GM12874 (cell line): ENCODE measurements at regions not wholly inside any gene's neighbourhood (a gene's known extent, or its start where the extent isn't known, plus 50 kb on each side); places are given as distances from the start of the nearest gene placed in this dataset.

Experiments
- TF ChIP-seq, protein P1 (sequence below): IDR thresholded peaks from 2 replicates; pipeline ENCODE4 v1.5.1; 2011; ENCODE audit warnings: low read depth, mild to moderate bottlenecking, control low read depth, low read length, moderate library complexity; ENCODE audit not compliant: insufficient read depth

DNA sequence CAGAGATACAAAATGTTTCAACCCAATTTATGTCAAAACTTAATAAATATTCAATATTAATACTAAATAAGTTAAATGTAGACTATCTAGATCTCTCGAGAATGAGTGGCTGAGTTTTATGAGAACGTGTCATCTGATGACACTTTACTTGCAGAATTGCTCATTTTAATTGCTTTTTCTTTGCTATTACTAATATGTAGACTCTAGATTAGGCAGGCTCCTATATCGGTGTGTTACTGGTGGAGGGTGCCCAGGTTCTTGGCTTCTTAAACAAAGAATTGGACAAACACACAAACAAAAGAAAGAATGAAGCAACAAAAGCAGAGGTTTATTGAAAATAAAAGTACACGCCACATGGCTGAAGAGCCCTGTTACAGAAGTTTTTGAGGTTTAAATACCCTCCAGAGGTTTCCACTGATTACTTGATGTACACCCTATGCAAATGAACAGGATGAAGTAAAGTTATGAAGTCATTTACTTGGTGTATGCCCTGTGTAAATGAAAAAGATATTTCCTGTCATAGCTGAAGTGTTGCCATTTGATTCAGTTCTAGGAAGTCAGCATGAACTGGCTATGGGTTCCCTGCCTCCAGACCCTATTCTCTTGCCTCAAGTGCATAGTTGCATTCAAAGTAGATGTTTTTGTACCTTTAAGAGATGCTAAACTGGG lies 122.9 kb upstream of the ITGA4 start:
- TF ChIP-seq, protein P1, sequence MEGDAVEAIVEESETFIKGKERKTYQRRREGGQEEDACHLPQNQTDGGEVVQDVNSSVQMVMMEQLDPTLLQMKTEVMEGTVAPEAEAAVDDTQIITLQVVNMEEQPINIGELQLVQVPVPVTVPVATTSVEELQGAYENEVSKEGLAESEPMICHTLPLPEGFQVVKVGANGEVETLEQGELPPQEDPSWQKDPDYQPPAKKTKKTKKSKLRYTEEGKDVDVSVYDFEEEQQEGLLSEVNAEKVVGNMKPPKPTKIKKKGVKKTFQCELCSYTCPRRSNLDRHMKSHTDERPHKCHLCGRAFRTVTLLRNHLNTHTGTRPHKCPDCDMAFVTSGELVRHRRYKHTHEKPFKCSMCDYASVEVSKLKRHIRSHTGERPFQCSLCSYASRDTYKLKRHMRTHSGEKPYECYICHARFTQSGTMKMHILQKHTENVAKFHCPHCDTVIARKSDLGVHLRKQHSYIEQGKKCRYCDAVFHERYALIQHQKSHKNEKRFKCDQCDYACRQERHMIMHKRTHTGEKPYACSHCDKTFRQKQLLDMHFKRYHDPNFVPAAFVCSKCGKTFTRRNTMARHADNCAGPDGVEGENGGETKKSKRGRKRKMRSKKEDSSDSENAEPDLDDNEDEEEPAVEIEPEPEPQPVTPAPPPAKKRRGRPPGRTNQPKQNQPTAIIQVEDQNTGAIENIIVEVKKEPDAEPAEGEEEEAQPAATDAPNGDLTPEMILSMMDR, result no peak

DNA sequence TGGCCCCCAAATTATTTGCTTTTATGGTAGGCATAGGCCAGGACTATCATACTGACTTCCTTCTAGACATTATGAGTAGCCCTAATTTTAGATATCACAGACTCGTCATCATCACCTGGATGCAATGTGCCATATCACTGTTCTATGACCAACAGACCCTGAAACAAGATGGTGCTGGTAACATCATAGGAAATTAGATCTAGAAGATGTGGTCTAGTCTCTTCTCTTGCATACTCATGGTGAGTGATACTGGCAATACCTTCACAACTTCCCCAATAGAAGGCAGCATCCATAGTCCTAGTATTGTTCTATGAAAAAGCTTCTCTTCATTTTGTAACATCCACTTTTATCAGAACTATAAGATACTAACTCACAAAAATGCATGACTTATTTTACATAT lies 116.3 kb upstream of the ITGA4 start:
- TF ChIP-seq, protein P1, result no peak

DNA sequence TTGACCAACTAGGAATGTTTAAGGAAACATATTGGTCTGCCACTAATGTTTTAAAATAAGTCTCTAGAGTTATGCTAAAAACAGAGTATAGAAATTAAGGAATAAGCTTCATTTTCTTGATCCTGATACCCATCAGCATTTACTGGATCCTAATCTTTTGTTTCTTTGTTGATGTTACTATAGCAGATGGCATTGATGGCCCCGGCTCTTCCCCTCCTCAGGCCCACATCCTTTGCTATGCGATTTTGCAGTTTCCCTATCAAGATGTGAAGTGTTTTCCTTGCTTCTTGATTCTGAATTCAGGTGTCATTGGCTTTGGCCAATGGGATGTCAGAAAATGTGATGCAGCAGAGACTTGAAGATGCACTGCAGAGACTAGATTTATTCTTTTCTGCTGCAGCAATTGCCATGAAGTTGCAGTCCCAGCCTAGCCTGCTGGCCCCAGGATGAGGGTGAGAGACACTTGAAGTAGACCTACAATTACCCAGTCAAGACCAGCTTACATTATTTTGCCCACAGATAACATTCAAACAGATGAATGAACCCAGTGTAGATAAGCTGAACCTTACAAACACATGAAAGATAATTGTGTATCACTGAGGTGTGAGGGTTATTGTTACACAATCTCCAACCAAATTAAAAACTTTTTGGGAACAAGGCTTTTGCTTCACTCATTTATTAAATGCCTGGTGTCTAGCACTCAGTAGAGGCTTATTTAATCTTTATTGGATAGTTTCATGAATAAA lies 115.2 kb upstream of the ITGA4 start:
- TF ChIP-seq, protein P1, result no peak

DNA sequence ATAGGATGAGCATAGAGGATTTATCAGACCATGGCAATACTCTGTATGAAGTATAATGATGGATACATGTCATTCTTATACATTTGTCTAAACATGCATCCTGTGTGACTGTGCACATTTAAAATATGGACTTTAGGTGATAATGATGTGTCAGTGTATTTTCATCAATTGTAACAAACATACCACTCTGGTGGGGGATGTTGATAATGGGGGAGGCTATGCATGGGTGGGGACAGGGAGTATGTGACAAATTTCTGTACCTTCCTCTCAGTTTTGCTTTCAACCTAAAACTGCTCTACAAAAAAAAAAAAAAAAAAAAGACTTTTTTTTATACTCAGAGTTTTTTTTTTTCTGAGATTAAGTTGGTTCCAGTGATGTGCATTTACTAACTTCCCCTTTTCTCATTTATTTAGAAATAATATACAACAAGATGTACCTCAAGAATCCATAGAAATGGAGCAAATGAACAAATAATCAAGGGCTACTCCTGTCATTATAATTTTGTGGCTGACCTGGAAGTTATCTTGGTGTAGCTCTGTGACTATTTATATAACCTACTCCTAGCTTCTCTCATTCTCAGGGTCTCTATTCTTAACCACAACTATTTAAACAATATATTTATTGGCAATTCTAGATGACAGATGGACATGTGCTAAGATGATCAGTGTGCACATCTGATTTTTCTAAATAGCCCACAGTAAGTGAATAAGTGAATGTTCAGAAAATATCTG lies 108.9 kb upstream of the ITGA4 start:
- TF ChIP-seq, protein P1, result no peak

DNA sequence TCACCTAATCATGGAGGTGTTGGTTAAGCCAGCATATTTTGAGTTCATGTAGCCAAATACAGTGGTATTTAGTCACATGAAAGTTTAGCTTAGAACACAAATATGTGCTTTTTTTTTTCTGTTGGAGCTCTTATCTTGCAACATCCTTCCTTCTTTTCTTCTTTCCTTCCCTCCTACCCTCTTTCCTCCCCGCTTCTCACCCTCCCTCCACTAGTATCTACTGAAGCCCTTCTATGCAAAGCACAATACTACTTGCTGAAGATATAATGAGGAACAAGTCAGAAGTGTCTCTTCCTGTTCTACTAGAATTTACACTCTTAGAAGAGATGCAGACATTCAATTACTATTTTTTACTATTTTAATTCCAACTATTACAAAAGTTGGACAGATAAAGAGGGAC lies 105.0 kb upstream of the ITGA4 start:
- TF ChIP-seq, protein P1, result no peak

DNA sequence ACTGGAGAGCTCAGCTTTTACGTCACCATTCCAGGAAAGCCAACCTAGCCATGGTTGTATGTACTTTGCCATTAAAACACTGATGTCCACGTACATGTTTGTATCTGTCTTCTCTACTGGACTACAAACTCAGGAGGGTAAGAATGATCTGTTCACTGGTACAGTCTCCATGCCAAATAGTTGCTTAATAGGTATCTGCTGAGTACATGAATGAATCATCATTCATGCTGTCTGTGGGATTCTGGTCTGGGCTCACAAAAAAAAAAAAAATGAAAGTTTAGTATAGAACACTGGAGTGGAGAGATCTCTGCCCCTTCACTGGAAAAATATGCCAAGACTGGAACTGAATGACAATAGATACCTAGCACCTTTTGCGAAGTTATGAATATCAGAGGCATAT lies 102.6 kb upstream of the ITGA4 start:
- TF ChIP-seq, protein P1, result no peak

DNA sequence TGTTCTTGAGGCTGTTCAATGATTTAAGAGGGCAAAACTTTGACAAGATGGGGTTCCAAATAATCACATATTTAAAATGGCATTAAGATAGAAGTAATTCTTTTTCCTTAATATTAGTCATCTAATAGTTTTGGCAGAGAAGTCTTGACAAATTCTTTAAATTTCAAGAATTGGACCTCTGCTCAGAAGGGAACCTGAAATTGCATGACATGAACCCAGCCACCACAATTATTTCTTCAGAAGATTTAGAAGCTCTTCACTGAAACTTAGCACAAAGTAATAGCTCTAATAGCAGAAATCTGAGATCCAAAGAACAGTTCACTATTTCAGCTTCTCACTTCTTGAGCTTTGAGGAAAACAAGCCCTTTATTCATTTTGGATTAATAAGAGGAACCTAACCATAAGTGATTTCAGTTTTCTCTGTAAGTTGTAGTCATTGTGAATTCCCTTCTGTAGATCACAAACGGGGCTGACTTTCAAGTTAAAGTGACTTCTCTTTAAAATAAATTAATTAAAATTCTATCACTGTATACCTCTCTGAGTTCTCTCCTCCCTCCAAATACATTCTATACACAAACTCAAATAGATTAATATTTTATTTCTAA lies 100.6 kb upstream of the ITGA4 start:
- TF ChIP-seq, protein P1, result no peak
